ENCODE measurements at regions not wholly inside any gene's neighbourhood (a gene's known extent, or its start where the extent isn't known, plus 50 kb on each side); places are given as distances from the start of the nearest gene placed in this dataset.

- no peak overlapping the region for H3K4me3 ChIP-seq
These were observed 256.1 kb upstream of the SIX2 start for GRCh38 chr2:45265336-45265735.

GRCh38 chr2:45264227-45265225, 255.3 kb upstream of the SIX2 start:
- DNase-seq (ENCODE audit: low read depth, low spot score): no peak
- Histone ChIP-seq H3K27ac (no peak overlapping the region), H3K9ac (ENCODE audit: insufficient read length) (no peak overlapping the region)

More at GRCh38 chr2:45265336-45265735, 256.1 kb upstream of the SIX2 start:
- no peaks in the 10 kb centered on the region for H3K36me3 ChIP-seq (ENCODE audit: insufficient read depth, low read length)
- H3K9ac ChIP-seq (ENCODE audit: insufficient read length): no peak overlapping the region
- no peak overlapping the region for H3K27ac ChIP-seq
- TF ChIP-seq EZH2 (IDR thresholded peaks at IDR 0.05): no peak
- TF ChIP-seq FOXP2 (optimal IDR thresholded peaks at IDR 0.05; ENCODE audit: control extremely low read depth, extremely low read length, insufficient read depth): no peak
- TF ChIP-seq POLR2AphosphoS5 (IDR thresholded peaks at IDR 0.05; ENCODE audit: borderline replicate concordance, low read depth, low read length): no peak
- H3K9me3 ChIP-seq (ENCODE audit: low read depth, low read length): no peaks in the 10 kb centered on the region
- DNase-seq (ENCODE audit: low read depth, low spot score): no peak

GRCh38 chr2:45263147-45263546, 253.9 kb upstream of the SIX2 start:
- H3K36me3 ChIP-seq (ENCODE audit: insufficient read depth, low read length): no peaks in the 10 kb centered on the region
- peak; percentile 44 for DNase-seq (ENCODE audit: low read depth, low spot score)
- peak overlapping the region; percentile 32; the same call in 1 of the 2 replicates for H3K4me3 ChIP-seq
- no peak overlapping the region for H3K27ac ChIP-seq
- TF ChIP-seq POLR2AphosphoS5 (IDR thresholded peaks at IDR 0.05; ENCODE audit: borderline replicate concordance, low read depth, low read length) (no peak), FOXP2 (optimal IDR thresholded peaks at IDR 0.05; ENCODE audit: control extremely low read depth, extremely low read length, insufficient read depth) (peak; percentile 19)
- no peak overlapping the region for H3K9ac ChIP-seq (ENCODE audit: insufficient read length)
- H3K9me3 ChIP-seq (ENCODE audit: low read depth, low read length): no peaks in the 10 kb centered on the region

More at GRCh38 chr2:45264227-45265225, 255.3 kb upstream of the SIX2 start:
- no peak overlapping the region for H3K4me3 ChIP-seq
- TF ChIP-seq FOXP2 (optimal IDR thresholded peaks at IDR 0.05; ENCODE audit: control extremely low read depth, extremely low read length, insufficient read depth): no peak
- no peak for TF ChIP-seq POLR2AphosphoS5 (IDR thresholded peaks at IDR 0.05; ENCODE audit: borderline replicate concordance, low read depth, low read length)
- TF ChIP-seq EZH2 (IDR thresholded peaks at IDR 0.05): no peak
- no peaks in the 10 kb centered on the region for H3K36me3 ChIP-seq (ENCODE audit: insufficient read depth, low read length)
- H3K9me3 ChIP-seq (ENCODE audit: low read depth, low read length): no peaks in the 10 kb centered on the region

- no peaks in the 10 kb centered on the region for H3K36me3 ChIP-seq (ENCODE audit: insufficient read depth, low read length)
- no peak overlapping the region for H3K27ac ChIP-seq
- no peak for DNase-seq (ENCODE audit: low read depth, low spot score)
- no peaks in the 10 kb centered on the region for H3K9me3 ChIP-seq (ENCODE audit: low read depth, low read length)
- no peak overlapping the region for H3K4me3 ChIP-seq
- TF ChIP-seq EZH2 (IDR thresholded peaks at IDR 0.05) (no peak), FOXP2 (optimal IDR thresholded peaks at IDR 0.05; ENCODE audit: control extremely low read depth, extremely low read length, insufficient read depth) (no peak), POLR2AphosphoS5 (IDR thresholded peaks at IDR 0.05; ENCODE audit: borderline replicate concordance, low read depth, low read length) (no peak)
- H3K9ac ChIP-seq (ENCODE audit: insufficient read length): no peak overlapping the region
These were observed 252.5 kb upstream of the SIX2 start for GRCh38 chr2:45261746-45262145.

- Histone ChIP-seq H3K4me3 (no peak overlapping the region), H3K9me3 (ENCODE audit: low read depth, low read length) (no peaks in the 10 kb centered on the region), H3K36me3 (ENCODE audit: insufficient read depth, low read length) (no peaks in the 10 kb centered on the region), H3K27ac (no peak overlapping the region), H3K9ac (ENCODE audit: insufficient read length) (no peak overlapping the region)
- no peak for TF ChIP-seq FOXP2 (optimal IDR thresholded peaks at IDR 0.05; ENCODE audit: control extremely low read depth, extremely low read length, insufficient read depth)
- no peak for TF ChIP-seq EZH2 (IDR thresholded peaks at IDR 0.05)
- no peak for TF ChIP-seq POLR2AphosphoS5 (IDR thresholded peaks at IDR 0.05; ENCODE audit: borderline replicate concordance, low read depth, low read length)
- no peak for DNase-seq (ENCODE audit: low read depth, low spot score)
These were observed 251.7 kb upstream of the SIX2 start for GRCh38 chr2:45260946-45261345.

- no peak overlapping the region for H3K27ac ChIP-seq
- no peaks in the 10 kb centered on the region for H3K9me3 ChIP-seq (ENCODE audit: low read depth, low read length)
- H3K36me3 ChIP-seq (ENCODE audit: insufficient read depth, low read length): no peaks in the 10 kb centered on the region
- DNase-seq (ENCODE audit: low read depth, low spot score): no peak
- TF ChIP-seq FOXP2 (optimal IDR thresholded peaks at IDR 0.05; ENCODE audit: control extremely low read depth, extremely low read length, insufficient read depth): no peak
- H3K4me3 ChIP-seq: no peak overlapping the region
- no peak overlapping the region for H3K9ac ChIP-seq (ENCODE audit: insufficient read length)
These were observed 250.4 kb upstream of the SIX2 start for GRCh38 chr2:45259547-45260160.

GRCh38 chr2:45259138-45259537, 249.9 kb upstream of the SIX2 start:
- Histone ChIP-seq H3K9ac (ENCODE audit: insufficient read length) (no peak overlapping the region), H3K36me3 (ENCODE audit: insufficient read depth, low read length) (no peaks in the 10 kb centered on the region), H3K27ac (no peak overlapping the region), H3K4me3 (no peak overlapping the region), H3K9me3 (ENCODE audit: low read depth, low read length) (no peaks in the 10 kb centered on the region)
- DNase-seq (ENCODE audit: low read depth, low spot score): no peak
- no peak for TF ChIP-seq FOXP2 (optimal IDR thresholded peaks at IDR 0.05; ENCODE audit: control extremely low read depth, extremely low read length, insufficient read depth)

GRCh38 chr2:45258311-45258710, 249.1 kb upstream of the SIX2 start:
- TF ChIP-seq EZH2 (IDR thresholded peaks at IDR 0.05) (no peak), POLR2AphosphoS5 (IDR thresholded peaks at IDR 0.05; ENCODE audit: borderline replicate concordance, low read depth, low read length) (no peak), FOXP2 (optimal IDR thresholded peaks at IDR 0.05; ENCODE audit: control extremely low read depth, extremely low read length, insufficient read depth) (no peak)
- no peaks in the 10 kb centered on the region for H3K9me3 ChIP-seq (ENCODE audit: low read depth, low read length)
- no peak overlapping the region for H3K27ac ChIP-seq
- H3K36me3 ChIP-seq (ENCODE audit: insufficient read depth, low read length): no peaks in the 10 kb centered on the region
- no peak for DNase-seq (ENCODE audit: low read depth, low spot score)
- no peak overlapping the region for H3K9ac ChIP-seq (ENCODE audit: insufficient read length)
- H3K4me3 ChIP-seq: no peak overlapping the region
